ENCODE measurements at regions not wholly inside any gene's neighbourhood (a gene's known extent, or its start where the extent isn't known, plus 50 kb on each side); places are given as distances from the start of the nearest gene placed in this dataset.

DNA sequence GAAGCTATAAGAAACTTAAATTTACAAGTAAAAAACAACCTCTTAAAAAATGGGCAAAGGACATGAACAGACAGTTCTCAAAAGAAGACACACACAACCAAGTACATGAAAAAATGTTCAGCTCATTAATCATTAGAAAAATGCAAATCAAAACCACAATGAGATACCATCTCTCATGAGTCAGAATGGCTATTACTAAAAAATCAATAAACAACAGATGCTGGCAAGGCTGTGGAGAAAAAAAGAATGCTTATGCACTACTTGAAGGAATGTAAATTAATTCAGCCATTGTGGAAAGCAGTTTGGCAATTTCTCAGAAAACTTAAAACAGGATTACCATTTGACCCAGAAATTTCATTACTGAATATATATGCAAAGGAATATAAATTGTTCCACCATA, 666.3 kb upstream of the GRIA3 start:
- TF ChIP-seq EZH2phosphoT487 (IDR thresholded peaks at IDR 0.05; ENCODE audit: low read depth, severe bottlenecking, unreplicated experiment) (no peak), EZH2 (IDR thresholded peaks at IDR 0.05; ENCODE audit: borderline replicate concordance) (no peak)
- TF ChIP-seq, protein P1, sequence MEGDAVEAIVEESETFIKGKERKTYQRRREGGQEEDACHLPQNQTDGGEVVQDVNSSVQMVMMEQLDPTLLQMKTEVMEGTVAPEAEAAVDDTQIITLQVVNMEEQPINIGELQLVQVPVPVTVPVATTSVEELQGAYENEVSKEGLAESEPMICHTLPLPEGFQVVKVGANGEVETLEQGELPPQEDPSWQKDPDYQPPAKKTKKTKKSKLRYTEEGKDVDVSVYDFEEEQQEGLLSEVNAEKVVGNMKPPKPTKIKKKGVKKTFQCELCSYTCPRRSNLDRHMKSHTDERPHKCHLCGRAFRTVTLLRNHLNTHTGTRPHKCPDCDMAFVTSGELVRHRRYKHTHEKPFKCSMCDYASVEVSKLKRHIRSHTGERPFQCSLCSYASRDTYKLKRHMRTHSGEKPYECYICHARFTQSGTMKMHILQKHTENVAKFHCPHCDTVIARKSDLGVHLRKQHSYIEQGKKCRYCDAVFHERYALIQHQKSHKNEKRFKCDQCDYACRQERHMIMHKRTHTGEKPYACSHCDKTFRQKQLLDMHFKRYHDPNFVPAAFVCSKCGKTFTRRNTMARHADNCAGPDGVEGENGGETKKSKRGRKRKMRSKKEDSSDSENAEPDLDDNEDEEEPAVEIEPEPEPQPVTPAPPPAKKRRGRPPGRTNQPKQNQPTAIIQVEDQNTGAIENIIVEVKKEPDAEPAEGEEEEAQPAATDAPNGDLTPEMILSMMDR (IDR thresholded peaks at IDR 0.05; ENCODE audit: poor library complexity) = no peak

All from hepatocyte (in vitro differentiated cells).